ENCODE measurements at regions not wholly inside any gene's neighbourhood (a gene's known extent, or its start where the extent isn't known, plus 50 kb on each side); places are given as distances from the start of the nearest gene placed in this dataset.

- no peak for DNase-seq
Measured at GRCh38 chr6:87847830-87848210, 145.8 kb upstream of the AKIRIN2 start.

- DNase-seq, result no peak
Measured at GRCh38 chr6:87847135-87847829, 145.2 kb upstream of the AKIRIN2 start.

- no peak for DNase-seq
Measured at GRCh38 chr6:87846434-87846833, 144.4 kb upstream of the AKIRIN2 start.

- DNase-seq, result no peak
Measured at GRCh38 chr6:87840324-87840723, 138.3 kb upstream of the AKIRIN2 start.

GRCh38 chr6:87837876-87838275 is 135.8 kb upstream of the AKIRIN2 start:
- no peak for DNase-seq

GRCh38 chr6:87837444-87837843 is 135.4 kb upstream of the AKIRIN2 start:
- DNase-seq, result no peak

GRCh38 chr6:87832025-87832825 is 130.2 kb upstream of the AKIRIN2 start:
- DNase-seq, result peak; percentile 14

GRCh38 chr6:87830907-87831306 is 128.9 kb upstream of the AKIRIN2 start:
- no peak for DNase-seq

GRCh38 chr6:87829622-87830121 is 127.6 kb upstream of the AKIRIN2 start:
- no peak for DNase-seq

GRCh38 chr6:87828044-87828443 is 126.0 kb upstream of the AKIRIN2 start:
- DNase-seq, result no peak

GRCh38 chr6:87827346-87827745 is 125.3 kb upstream of the AKIRIN2 start:
- no peak for DNase-seq

- DNase-seq, result no peak
Measured at GRCh38 chr6:87826424-87826823, 124.4 kb upstream of the AKIRIN2 start.

GRCh38 chr6:87825821-87826221 is 123.8 kb upstream of the AKIRIN2 start:
- DNase-seq, result no peak

- DNase-seq, result no peak
Measured at GRCh38 chr6:87824958-87825491, 123.0 kb upstream of the AKIRIN2 start.

- peak; percentile 7 for DNase-seq
Measured at GRCh38 chr6:87822011-87822410, 120.0 kb upstream of the AKIRIN2 start.

GRCh38 chr6:87820343-87820984 is 118.4 kb upstream of the AKIRIN2 start:
- DNase-seq, result no peak

GRCh38 chr6:87817183-87817582 is 115.2 kb upstream of the AKIRIN2 start:
- DNase-seq, result peak; percentile 13

- DNase-seq, result no peak
Measured at GRCh38 chr6:87815449-87815848, 113.4 kb upstream of the AKIRIN2 start.

- peak; percentile 71 for DNase-seq
Measured at GRCh38 chr6:87808005-87808757, 106.1 kb upstream of the AKIRIN2 start.

GRCh38 chr6:87807475-87807874 is 105.4 kb upstream of the AKIRIN2 start:
- no peak for DNase-seq

- DNase-seq, result no peak
Measured at GRCh38 chr6:87806635-87807034, 104.6 kb upstream of the AKIRIN2 start.

- DNase-seq, result no peak
Measured at GRCh38 chr6:87806099-87806498, 104.1 kb upstream of the AKIRIN2 start.

Data from fibroblast of skin of abdomen (primary cell).